ENCODE measurements at regions not wholly inside any gene's neighbourhood (a gene's known extent, or its start where the extent isn't known, plus 50 kb on each side); places are given as distances from the start of the nearest gene placed in this dataset.

- TF ChIP-seq CTCF (conservative IDR thresholded peaks at IDR 0.05; ENCODE audit: low read depth in 2 of 2), result no peak
- no peak for TF ChIP-seq JUNB (IDR thresholded peaks at IDR 0.05; ENCODE audit: unreplicated experiment)
- TF ChIP-seq CREB1 (CRISPR knock-in tag; IDR thresholded peaks at IDR 0.05; ENCODE audit: low read depth), result no peak
- no peak for TF ChIP-seq EZH2 (IDR thresholded peaks at IDR 0.05; ENCODE audit: low read depth, unreplicated experiment)
- TF ChIP-seq REST (IDR thresholded peaks at IDR 0.05; ENCODE audit: unreplicated experiment), result no peak
- TF ChIP-seq POLR2AphosphoS5 (IDR thresholded peaks at IDR 0.05; ENCODE audit: low read depth), result no peak
- no peak for TF ChIP-seq ETS1 (IDR thresholded peaks at IDR 0.05)
- TF ChIP-seq EZH2phosphoT487 (IDR thresholded peaks at IDR 0.05; ENCODE audit: unreplicated experiment), result no peak
- TF ChIP-seq NANOG (IDR thresholded peaks at IDR 0.05; ENCODE audit: borderline replicate concordance), result no peak
- no peak for TF ChIP-seq ZNF331 (CRISPR knock-in tag; IDR thresholded peaks at IDR 0.05; ENCODE audit: low read depth)
- TF ChIP-seq STAT1 (IDR thresholded peaks at IDR 0.05; ENCODE audit: unreplicated experiment), result no peak
Measured at GRCh38 chr13:89468081-89468480, 1796.9 kb downstream of the SLITRK5 start.

All from GM23338 (cell line).